ENCODE measurements at regions not wholly inside any gene's neighbourhood (a gene's known extent, or its start where the extent isn't known, plus 50 kb on each side); places are given as distances from the start of the nearest gene placed in this dataset.

GRCh38 chr3:72655131-72655551 is 193.1 kb downstream of the SHQ1 start:
- Histone ChIP-seq H3K27ac (ENCODE audit: low read depth, low read length) (no peak overlapping the region), H3K4me3 (ENCODE audit: low read length) (no peak overlapping the region), H3K9me3 (ENCODE audit: control insufficient read depth, low read length) (no peaks in the 10 kb centered on the region), H3K36me3 (ENCODE audit: control insufficient read depth, insufficient read depth, low read length) (no peaks in the 10 kb centered on the region), H3K9ac (ENCODE audit: extremely low read depth, low read length, poor library complexity, severe bottlenecking) (no peak overlapping the region), H3K4me1 (ENCODE audit: control insufficient read depth, insufficient read depth, low read length) (no peaks in the 10 kb centered on the region), H3K27me3 (ENCODE audit: control insufficient read depth, insufficient read depth, low read length, poor library complexity, severe bottlenecking) (no peaks in the 10 kb centered on the region)
- Mint-ChIP-seq H3K4me3 (no peak overlapping the region), H3K4me1 (peaks cover 4% of the 10 kb centered on the region), H3K36me3 (ENCODE audit: low read depth) (no peaks in the 10 kb centered on the region), H3K9me3 (no peaks in the 10 kb centered on the region), H3K27ac (peak overlapping the region; percentile 52), H3K27me3 (ENCODE audit: insufficient read depth) (peaks cover 2% of the 10 kb centered on the region)
- TF ChIP-seq, protein P1, sequence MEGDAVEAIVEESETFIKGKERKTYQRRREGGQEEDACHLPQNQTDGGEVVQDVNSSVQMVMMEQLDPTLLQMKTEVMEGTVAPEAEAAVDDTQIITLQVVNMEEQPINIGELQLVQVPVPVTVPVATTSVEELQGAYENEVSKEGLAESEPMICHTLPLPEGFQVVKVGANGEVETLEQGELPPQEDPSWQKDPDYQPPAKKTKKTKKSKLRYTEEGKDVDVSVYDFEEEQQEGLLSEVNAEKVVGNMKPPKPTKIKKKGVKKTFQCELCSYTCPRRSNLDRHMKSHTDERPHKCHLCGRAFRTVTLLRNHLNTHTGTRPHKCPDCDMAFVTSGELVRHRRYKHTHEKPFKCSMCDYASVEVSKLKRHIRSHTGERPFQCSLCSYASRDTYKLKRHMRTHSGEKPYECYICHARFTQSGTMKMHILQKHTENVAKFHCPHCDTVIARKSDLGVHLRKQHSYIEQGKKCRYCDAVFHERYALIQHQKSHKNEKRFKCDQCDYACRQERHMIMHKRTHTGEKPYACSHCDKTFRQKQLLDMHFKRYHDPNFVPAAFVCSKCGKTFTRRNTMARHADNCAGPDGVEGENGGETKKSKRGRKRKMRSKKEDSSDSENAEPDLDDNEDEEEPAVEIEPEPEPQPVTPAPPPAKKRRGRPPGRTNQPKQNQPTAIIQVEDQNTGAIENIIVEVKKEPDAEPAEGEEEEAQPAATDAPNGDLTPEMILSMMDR (conservative IDR thresholded peaks at IDR 0.05), result no peak
- 72 to 74% methylated on average over 25 to 26 of the region's 26 CpGs for WGBS, 2 experiments (ENCODE audit: insufficient coverage in 1 of 2, insufficient read length in 1 of 2)
- peak; percentile 87 for DNase-seq

DNA sequence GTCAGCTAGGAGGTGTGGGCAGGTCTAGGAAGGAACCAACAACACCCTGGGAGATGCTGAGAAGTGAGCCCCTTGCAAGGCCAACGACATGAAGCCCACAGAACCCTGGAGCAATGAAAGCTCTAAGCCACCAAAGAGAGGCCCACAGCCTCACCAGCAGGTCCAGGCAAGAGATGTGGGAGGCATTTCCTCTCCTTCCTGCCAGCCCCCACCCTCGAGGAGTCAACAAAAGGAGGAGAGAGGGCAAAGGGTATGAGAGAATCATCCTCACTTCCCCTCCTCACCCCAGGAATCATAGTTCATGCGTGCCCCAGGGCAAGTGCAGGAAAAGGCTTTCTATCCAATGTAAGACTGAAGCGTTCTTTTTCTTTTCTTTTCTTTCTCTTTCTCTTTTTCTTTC is 195.8 kb downstream of the SHQ1 start:
- Histone ChIP-seq H3K27ac (ENCODE audit: low read depth, low read length) (no peak overlapping the region), H3K27me3 (ENCODE audit: control insufficient read depth, insufficient read depth, low read length, poor library complexity, severe bottlenecking) (no peaks in the 10 kb centered on the region), H3K4me3 (ENCODE audit: low read length) (no peak overlapping the region), H3K9me3 (ENCODE audit: control insufficient read depth, low read length) (peaks cover 4% of the 10 kb centered on the region), H3K36me3 (ENCODE audit: control insufficient read depth, insufficient read depth, low read length) (no peaks in the 10 kb centered on the region), H3K9ac (ENCODE audit: extremely low read depth, low read length, poor library complexity, severe bottlenecking) (no peak overlapping the region), H3K4me1 (ENCODE audit: control insufficient read depth, insufficient read depth, low read length) (no peaks in the 10 kb centered on the region)
- H3K27ac Mint-ChIP-seq, result no peak overlapping the region
- peaks cover 3% of the 10 kb centered on the region for H3K27me3 Mint-ChIP-seq (ENCODE audit: insufficient read depth)
- H3K4me1 Mint-ChIP-seq, result peaks cover 4% of the 10 kb centered on the region
- peaks cover 3% of the 10 kb centered on the region for H3K9me3 Mint-ChIP-seq
- 73 to 86% methylated on average over 3 to 4 of the region's 4 CpGs for WGBS, 2 experiments (ENCODE audit: insufficient coverage in 1 of 2, insufficient read length in 1 of 2)
- TF ChIP-seq, protein P1 (conservative IDR thresholded peaks at IDR 0.05), result no peak
- H3K4me3 Mint-ChIP-seq, result no peak overlapping the region
- H3K36me3 Mint-ChIP-seq (ENCODE audit: low read depth), result no peaks in the 10 kb centered on the region
- DNase-seq, result no peak

DNA sequence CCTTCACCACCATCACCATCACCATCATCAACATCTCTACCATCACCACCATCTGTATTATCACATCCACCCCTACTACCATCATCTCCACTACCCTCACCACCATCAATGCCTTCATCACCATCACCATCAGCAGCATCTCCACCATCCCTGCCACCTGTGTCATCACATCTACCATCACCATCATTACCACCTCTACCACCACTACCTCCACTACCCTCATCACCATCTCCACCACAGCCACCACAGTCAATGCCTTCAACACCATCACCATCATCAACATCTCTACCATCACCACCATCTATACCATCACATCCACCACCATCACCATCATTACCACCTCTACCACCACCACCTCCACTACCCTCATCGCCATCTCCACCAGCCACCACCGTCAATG is 196.7 kb downstream of the SHQ1 start:
- DNase-seq, result no peak
- TF ChIP-seq, protein P1 (conservative IDR thresholded peaks at IDR 0.05), result no peak
- H3K9me3 Mint-ChIP-seq, result peaks cover 3% of the 10 kb centered on the region
- H3K4me3 Mint-ChIP-seq, result no peak overlapping the region
- Histone ChIP-seq H3K36me3 (ENCODE audit: control insufficient read depth, insufficient read depth, low read length) (no peaks in the 10 kb centered on the region), H3K9me3 (ENCODE audit: control insufficient read depth, low read length) (peaks cover 4% of the 10 kb centered on the region), H3K9ac (ENCODE audit: extremely low read depth, low read length, poor library complexity, severe bottlenecking) (no peak overlapping the region), H3K4me1 (ENCODE audit: control insufficient read depth, insufficient read depth, low read length) (no peaks in the 10 kb centered on the region), H3K27me3 (ENCODE audit: control insufficient read depth, insufficient read depth, low read length, poor library complexity, severe bottlenecking) (no peaks in the 10 kb centered on the region), H3K4me3 (ENCODE audit: low read length) (no peak overlapping the region), H3K27ac (ENCODE audit: low read depth, low read length) (no peak overlapping the region)
- no peaks in the 10 kb centered on the region for H3K36me3 Mint-ChIP-seq (ENCODE audit: low read depth)
- 91 to 100% methylated on average over 1 to 2 of the region's 2 CpGs for WGBS, 2 experiments (ENCODE audit: insufficient coverage in 1 of 2, insufficient read length in 1 of 2)
- peaks cover 7% of the 10 kb centered on the region for H3K4me1 Mint-ChIP-seq
- peaks cover 3% of the 10 kb centered on the region for H3K27me3 Mint-ChIP-seq (ENCODE audit: insufficient read depth)
- no peak overlapping the region for H3K27ac Mint-ChIP-seq
